GM23338 (cell line): ENCODE measurements at regions not wholly inside any gene's neighbourhood (a gene's known extent, or its start where the extent isn't known, plus 50 kb on each side); places are given as distances from the start of the nearest gene placed in this dataset.

Source experiments
- ATAC-seq: fragments of 200-7000 bp; cut with Tn5 transposase; 3 replicates; pipeline ENCODE4 v1.9.1; 2020
- DNase-seq: peaks from one replicate; pipeline ENCODE4 v3.0.0-alpha.2; 2015; ENCODE audit warnings: low spot score
- H2AFZ ChIP-seq: fragments of 200-600 bp; sonication (generic); 2 replicates; pipeline ENCODE4 v1.8.0; 2016; ENCODE audit warnings: antibody characterized with exemption, mild to moderate bottlenecking, moderate library complexity
- H3F3A ChIP-seq: fragments of 200-600 bp; sonication (generic); replicated peaks from 2 replicates; pipeline ENCODE4 v1.8.0; 2017; ENCODE audit warnings: antibody characterized with exemption, mixed run types, low read depth
- H3K27ac ChIP-seq: fragments of 200-600 bp; sonication (generic); 2 replicates; pipeline ENCODE4 v1.6.1; 2016; ENCODE audit warnings: low read depth
- H3K27me3 ChIP-seq: fragments of 200-600 bp; sonication (generic); 2 replicates; pipeline ENCODE4 v1.8.0; 2016; ENCODE audit warnings: mild to moderate bottlenecking, mixed run types, moderate library complexity; ENCODE audit not compliant: insufficient read depth
- H3K36me3 ChIP-seq: fragments of 200-600 bp; sonication (generic); 2 replicates; pipeline ENCODE4 v1.8.0; 2016; ENCODE audit warnings: mild to moderate bottlenecking; ENCODE audit not compliant: insufficient read depth
- H3K4me1 ChIP-seq: fragments of 200-600 bp; sonication (generic); 2 replicates; pipeline ENCODE4 v1.8.0; 2016; ENCODE audit warnings: mild to moderate bottlenecking, moderate library complexity; ENCODE audit not compliant: insufficient read depth
- H3K4me2 ChIP-seq: fragments of 200-600 bp; sonication (generic); 2 replicates; pipeline ENCODE4 v1.7.1; 2017; ENCODE audit warnings: mixed run types
- H3K4me3 ChIP-seq: fragments of 200-600 bp; sonication (generic); 2 replicates; pipeline ENCODE4 v1.6.1; 2016; ENCODE audit warnings: mixed run types
- H3K79me2 ChIP-seq: fragments of 200-600 bp; sonication (generic); replicated peaks from 2 replicates; pipeline ENCODE4 v1.8.0; 2017; ENCODE audit warnings: mild to moderate bottlenecking; ENCODE audit not compliant: insufficient read depth
- H3K9me2 ChIP-seq: fragments of 200-600 bp; sonication (generic); 2 replicates; pipeline ENCODE4 v1.8.0; 2017; ENCODE audit not compliant: insufficient read depth
- H4K20me1 ChIP-seq: fragments of 200-600 bp; sonication (generic); replicated peaks from 2 replicates; pipeline ENCODE4 v1.8.0; 2017; ENCODE audit warnings: mild to moderate bottlenecking; ENCODE audit not compliant: insufficient read depth
- H3K27ac Mint-ChIP-seq: 2 replicates; pipeline ENCODE4 v1.8.0; 2020; ENCODE audit warnings: inconsistent platforms, mild to moderate bottlenecking, moderate library complexity, mixed read lengths
- H3K27me3 Mint-ChIP-seq: 3 replicates; pipeline ENCODE4 v1.8.0; 2022; ENCODE audit warnings: low read depth, mild to moderate bottlenecking, moderate library complexity, mixed read lengths, inconsistent platforms; ENCODE audit not compliant: insufficient read depth, poor library complexity
- H3K36me3 Mint-ChIP-seq: 3 replicates; pipeline ENCODE4 v1.8.0; 2021; ENCODE audit warnings: low read depth, mild to moderate bottlenecking, inconsistent platforms, moderate library complexity, mixed read lengths
- H3K4me1 Mint-ChIP-seq: 3 replicates; pipeline ENCODE4 v1.8.0; 2020; ENCODE audit warnings: mild to moderate bottlenecking, inconsistent platforms, mixed read lengths
- H3K4me3 Mint-ChIP-seq: 3 replicates; pipeline ENCODE4 v1.8.0; 2021; ENCODE audit warnings: moderate library complexity, mild to moderate bottlenecking, inconsistent platforms, mixed read lengths
- H3K9me3 Mint-ChIP-seq: 3 replicates; pipeline ENCODE4 v1.8.0; 2020; ENCODE audit warnings: moderate library complexity, mild to moderate bottlenecking, inconsistent platforms, mixed read lengths
- EZH2 ChIP-seq: fragments of 200-600 bp; sonication (generic); IDR thresholded peaks from one replicate; pipeline ENCODE4 v1.8.0; 2017; ENCODE audit warnings: antibody characterized with exemption, mild to moderate bottlenecking, low read depth; ENCODE audit not compliant: unreplicated experiment
- EZH2phosphoT487 ChIP-seq: fragments of 200-600 bp; sonication (generic); IDR thresholded peaks from one replicate; pipeline ENCODE4 v1.8.1; 2018; ENCODE audit warnings: antibody characterized with exemption; ENCODE audit not compliant: unreplicated experiment
- JUNB ChIP-seq: IDR thresholded peaks from one replicate; pipeline ENCODE4 v1.6.1; 2016; ENCODE audit warnings: antibody characterized with exemption; ENCODE audit not compliant: unreplicated experiment
- POLR2AphosphoS5 ChIP-seq: IDR thresholded peaks from 2 replicates; pipeline ENCODE4 v1.6.1; 2016; ENCODE audit warnings: antibody characterized with exemption, low read depth
- STAT1 ChIP-seq: IDR thresholded peaks from one replicate; pipeline ENCODE4 v1.6.1; 2016; ENCODE audit warnings: antibody characterized with exemption; ENCODE audit not compliant: unreplicated experiment
- ZNF114 ChIP-seq: fragments of 250-450 bp; sonication (Bioruptor Pico); IDR thresholded peaks from 2 replicates; pipeline ENCODE4 v1.5.0; 2020; ENCODE audit warnings: mild to moderate bottlenecking, moderate library complexity
- ZNF331 ChIP-seq: fragments of 250-450 bp; sonication (Bioruptor Pico); IDR thresholded peaks from 2 replicates; pipeline ENCODE4 v1.5.0; 2020; ENCODE audit warnings: low read depth, mild to moderate bottlenecking, moderate library complexity
- TF ChIP-seq, protein P1 (sequence below), 2 experiments: fragments of 200-600 bp in 1 of 2; sonication (generic) in 1 of 2; conservative IDR thresholded peaks; 2 replicates each; pipeline versions ENCODE4 v1.5.1 to v1.6.1; 2016 to 2017; ENCODE audit warnings: antibody characterized with exemption in 2 of 2, low read depth in 2 of 2, mild to moderate bottlenecking in 2 of 2, moderate library complexity in 1 of 2
- TF ChIP-seq, protein P2 (sequence below): fragments of 250-450 bp; sonication (Bioruptor Pico); IDR thresholded peaks from 2 replicates; pipeline ENCODE4 v1.5.0; 2020; ENCODE audit warnings: mild to moderate bottlenecking, moderate library complexity
- TF ChIP-seq, protein P3 (sequence below): IDR thresholded peaks from one replicate; pipeline ENCODE4 v1.6.1; 2018; ENCODE audit warnings: antibody characterized with exemption; ENCODE audit not compliant: unreplicated experiment

DNA sequence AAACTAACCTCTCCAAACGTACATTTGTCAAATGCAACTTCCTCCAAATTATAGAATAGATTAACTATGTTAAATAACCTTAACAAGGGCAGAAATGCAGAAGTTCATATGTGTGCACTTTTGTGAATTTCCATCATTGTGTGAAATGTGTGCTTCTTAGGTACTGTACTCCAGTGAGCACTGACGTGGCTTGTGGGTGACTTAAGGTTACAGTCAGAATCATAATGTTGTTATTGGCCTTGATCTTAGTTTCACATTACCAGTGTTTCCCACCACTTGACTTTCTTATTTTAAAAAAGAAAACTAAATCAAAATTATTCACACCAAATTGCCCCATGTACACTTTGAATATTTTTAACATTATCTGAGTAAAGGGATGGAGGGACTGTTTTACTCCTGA lies 155.1 kb upstream of the FZD8 start:
- Mint-ChIP-seq H3K4me3 (no peak overlapping the region), H3K36me3 (no peaks in the 10 kb centered on the region; the same call in 2 of the 3 replicates), H3K9me3 (peaks cover 2% of the 10 kb centered on the region; the same call in 1 of the 3 replicates), H3K27me3 (peaks cover 4% of the 10 kb centered on the region), H3K4me1 (no peaks in the 10 kb centered on the region), H3K27ac (no peak overlapping the region)
- Histone ChIP-seq H3K79me2 (no peaks in the 10 kb centered on the region), H4K20me1 (no peaks in the 10 kb centered on the region), H3K4me1 (no peaks in the 10 kb centered on the region), H3K27ac (no peak overlapping the region), H3F3A (no peaks in the 10 kb centered on the region), H3K27me3 (no peaks in the 10 kb centered on the region), H3K4me3 (no peak overlapping the region), H3K4me2 (no peak overlapping the region), H2AFZ (no peak overlapping the region), H3K9me2 (0 out of 2 replicates have a peak, but pooled peaks cover 5% of the 10 kb centered on the region), H3K36me3 (no peaks in the 10 kb centered on the region)
- no peak for DNase-seq
- ATAC-seq: no peak
- TF ChIP-seq STAT1 (no peak), ZNF114 (no peak), ZNF331 (CRISPR knock-in tag) (no peak), EZH2phosphoT487 (no peak), POLR2AphosphoS5 (no peak)

DNA sequence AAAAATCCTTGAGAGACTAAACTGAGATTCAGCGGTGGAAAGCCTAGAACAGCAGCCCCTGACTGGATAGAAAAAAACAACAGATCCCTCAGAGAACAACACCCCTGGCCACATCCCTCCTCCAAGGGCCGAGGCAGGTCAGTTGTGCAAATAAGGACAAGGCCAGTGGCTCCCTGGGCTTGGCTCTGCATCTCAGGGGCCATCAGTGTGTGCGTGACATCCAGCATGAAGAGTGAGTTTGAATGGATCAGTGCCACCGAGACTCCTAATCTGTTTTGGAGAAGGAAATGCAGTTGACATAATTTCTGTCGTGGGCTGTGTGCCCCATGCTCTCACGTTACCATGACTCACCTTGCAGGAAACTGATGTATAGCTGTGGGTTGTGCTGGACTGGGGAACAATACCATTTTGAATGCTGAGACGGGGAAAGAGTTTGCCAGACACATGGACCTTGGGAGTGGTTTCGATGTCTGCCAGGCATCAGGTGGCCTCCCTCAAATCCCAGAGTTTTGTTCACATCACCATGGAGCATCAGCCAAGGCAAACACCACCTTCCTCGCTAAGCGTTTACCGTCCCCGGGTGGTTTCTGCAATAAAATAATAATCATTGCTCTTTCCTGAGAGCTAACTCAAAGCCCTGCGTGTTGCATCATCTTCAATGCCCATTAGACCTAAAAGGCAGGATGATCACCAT lies 153.2 kb upstream of the FZD8 start:
- H3K36me3 ChIP-seq: no peaks in the 10 kb centered on the region
- H2AFZ ChIP-seq: peak overlapping the region; percentile 63
- no peaks in the 10 kb centered on the region; the same call in 2 of the 3 replicates for H3K36me3 Mint-ChIP-seq
- no peak overlapping the region for H3K4me2 ChIP-seq
- H3K4me3 Mint-ChIP-seq: no peak overlapping the region
- H3K4me1 ChIP-seq: no peaks in the 10 kb centered on the region
- H3K27ac Mint-ChIP-seq: no peak overlapping the region
- H3K4me1 Mint-ChIP-seq: no peaks in the 10 kb centered on the region
- no peak for DNase-seq
- peaks cover 4% of the 10 kb centered on the region for H3K27me3 Mint-ChIP-seq
- no peaks in the 10 kb centered on the region for H3K27me3 ChIP-seq
- H3K27ac ChIP-seq: no peak overlapping the region
- no peak for ATAC-seq
- H3K9me3 Mint-ChIP-seq: peaks cover 2% of the 10 kb centered on the region; the same call in 1 of the 3 replicates
- H3K4me3 ChIP-seq: no peak overlapping the region
- H3K79me2 ChIP-seq: no peaks in the 10 kb centered on the region
- H3K9me2 ChIP-seq: 0 out of 2 replicates have a peak, but pooled peaks cover 5% of the 10 kb centered on the region
- no peaks in the 10 kb centered on the region for H4K20me1 ChIP-seq
- H3F3A ChIP-seq: no peaks in the 10 kb centered on the region
- TF ChIP-seq STAT1 (no peak), JUNB (no peak), EZH2 (no peak), ZNF114 (no peak), ZNF331 (CRISPR knock-in tag) (no peak)
- TF ChIP-seq, protein P1, sequence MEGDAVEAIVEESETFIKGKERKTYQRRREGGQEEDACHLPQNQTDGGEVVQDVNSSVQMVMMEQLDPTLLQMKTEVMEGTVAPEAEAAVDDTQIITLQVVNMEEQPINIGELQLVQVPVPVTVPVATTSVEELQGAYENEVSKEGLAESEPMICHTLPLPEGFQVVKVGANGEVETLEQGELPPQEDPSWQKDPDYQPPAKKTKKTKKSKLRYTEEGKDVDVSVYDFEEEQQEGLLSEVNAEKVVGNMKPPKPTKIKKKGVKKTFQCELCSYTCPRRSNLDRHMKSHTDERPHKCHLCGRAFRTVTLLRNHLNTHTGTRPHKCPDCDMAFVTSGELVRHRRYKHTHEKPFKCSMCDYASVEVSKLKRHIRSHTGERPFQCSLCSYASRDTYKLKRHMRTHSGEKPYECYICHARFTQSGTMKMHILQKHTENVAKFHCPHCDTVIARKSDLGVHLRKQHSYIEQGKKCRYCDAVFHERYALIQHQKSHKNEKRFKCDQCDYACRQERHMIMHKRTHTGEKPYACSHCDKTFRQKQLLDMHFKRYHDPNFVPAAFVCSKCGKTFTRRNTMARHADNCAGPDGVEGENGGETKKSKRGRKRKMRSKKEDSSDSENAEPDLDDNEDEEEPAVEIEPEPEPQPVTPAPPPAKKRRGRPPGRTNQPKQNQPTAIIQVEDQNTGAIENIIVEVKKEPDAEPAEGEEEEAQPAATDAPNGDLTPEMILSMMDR (conservative IDR thresholded peaks at IDR 0.05; ENCODE audit: low read depth in 2 of 2): no peak
- TF ChIP-seq, protein P2, sequence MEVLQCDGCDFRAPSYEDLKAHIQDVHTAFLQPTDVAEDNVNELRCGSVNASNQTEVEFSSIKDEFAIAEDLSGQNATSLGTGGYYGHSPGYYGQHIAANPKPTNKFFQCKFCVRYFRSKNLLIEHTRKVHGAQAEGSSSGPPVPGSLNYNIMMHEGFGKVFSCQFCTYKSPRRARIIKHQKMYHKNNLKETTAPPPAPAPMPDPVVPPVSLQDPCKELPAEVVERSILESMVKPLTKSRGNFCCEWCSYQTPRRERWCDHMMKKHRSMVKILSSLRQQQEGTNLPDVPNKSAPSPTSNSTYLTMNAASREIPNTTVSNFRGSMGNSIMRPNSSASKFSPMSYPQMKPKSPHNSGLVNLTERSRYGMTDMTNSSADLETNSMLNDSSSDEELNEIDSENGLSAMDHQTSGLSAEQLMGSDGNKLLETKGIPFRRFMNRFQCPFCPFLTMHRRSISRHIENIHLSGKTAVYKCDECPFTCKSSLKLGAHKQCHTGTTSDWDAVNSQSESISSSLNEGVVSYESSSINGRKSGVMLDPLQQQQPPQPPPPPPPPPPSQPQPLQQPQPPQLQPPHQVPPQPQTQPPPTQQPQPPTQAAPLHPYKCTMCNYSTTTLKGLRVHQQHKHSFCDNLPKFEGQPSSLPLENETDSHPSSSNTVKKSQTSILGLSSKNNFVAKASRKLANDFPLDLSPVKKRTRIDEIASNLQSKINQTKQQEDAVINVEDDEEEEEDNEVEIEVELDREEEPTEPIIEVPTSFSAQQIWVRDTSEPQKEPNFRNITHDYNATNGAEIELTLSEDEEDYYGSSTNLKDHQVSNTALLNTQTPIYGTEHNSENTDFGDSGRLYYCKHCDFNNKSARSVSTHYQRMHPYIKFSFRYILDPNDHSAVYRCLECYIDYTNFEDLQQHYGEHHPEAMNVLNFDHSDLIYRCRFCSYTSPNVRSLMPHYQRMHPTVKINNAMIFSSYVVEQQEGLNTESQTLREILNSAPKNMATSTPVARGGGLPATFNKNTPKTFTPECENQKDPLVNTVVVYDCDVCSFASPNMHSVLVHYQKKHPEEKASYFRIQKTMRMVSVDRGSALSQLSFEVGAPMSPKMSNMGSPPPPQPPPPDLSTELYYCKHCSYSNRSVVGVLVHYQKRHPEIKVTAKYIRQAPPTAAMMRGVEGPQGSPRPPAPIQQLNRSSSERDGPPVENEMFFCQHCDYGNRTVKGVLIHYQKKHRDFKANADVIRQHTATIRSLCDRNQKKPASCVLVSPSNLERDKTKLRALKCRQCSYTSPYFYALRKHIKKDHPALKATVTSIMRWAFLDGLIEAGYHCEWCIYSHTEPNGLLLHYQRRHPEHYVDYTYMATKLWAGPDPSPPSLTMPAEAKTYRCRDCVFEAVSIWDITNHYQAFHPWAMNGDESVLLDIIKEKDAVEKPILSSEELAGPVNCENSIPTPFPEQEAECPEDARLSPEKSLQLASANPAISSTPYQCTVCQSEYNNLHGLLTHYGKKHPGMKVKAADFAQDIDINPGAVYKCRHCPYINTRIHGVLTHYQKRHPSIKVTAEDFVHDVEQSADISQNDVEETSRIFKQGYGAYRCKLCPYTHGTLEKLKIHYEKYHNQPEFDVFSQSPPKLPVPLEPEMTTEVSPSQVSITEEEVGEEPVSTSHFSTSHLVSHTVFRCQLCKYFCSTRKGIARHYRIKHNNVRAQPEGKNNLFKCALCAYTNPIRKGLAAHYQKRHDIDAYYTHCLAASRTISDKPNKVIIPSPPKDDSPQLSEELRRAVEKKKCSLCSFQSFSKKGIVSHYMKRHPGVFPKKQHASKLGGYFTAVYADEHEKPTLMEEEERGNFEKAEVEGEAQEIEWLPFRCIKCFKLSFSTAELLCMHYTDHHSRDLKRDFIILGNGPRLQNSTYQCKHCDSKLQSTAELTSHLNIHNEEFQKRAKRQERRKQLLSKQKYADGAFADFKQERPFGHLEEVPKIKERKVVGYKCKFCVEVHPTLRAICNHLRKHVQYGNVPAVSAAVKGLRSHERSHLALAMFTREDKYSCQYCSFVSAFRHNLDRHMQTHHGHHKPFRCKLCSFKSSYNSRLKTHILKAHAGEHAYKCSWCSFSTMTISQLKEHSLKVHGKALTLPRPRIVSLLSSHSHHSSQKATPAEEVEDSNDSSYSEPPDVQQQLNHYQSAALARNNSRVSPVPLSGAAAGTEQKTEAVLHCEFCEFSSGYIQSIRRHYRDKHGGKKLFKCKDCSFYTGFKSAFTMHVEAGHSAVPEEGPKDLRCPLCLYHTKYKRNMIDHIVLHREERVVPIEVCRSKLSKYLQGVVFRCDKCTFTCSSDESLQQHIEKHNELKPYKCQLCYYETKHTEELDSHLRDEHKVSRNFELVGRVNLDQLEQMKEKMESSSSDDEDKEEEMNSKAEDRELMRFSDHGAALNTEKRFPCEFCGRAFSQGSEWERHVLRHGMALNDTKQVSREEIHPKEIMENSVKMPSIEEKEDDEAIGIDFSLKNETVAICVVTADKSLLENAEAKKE (CRISPR knock-in tag): no peak
- TF ChIP-seq, protein P3, sequence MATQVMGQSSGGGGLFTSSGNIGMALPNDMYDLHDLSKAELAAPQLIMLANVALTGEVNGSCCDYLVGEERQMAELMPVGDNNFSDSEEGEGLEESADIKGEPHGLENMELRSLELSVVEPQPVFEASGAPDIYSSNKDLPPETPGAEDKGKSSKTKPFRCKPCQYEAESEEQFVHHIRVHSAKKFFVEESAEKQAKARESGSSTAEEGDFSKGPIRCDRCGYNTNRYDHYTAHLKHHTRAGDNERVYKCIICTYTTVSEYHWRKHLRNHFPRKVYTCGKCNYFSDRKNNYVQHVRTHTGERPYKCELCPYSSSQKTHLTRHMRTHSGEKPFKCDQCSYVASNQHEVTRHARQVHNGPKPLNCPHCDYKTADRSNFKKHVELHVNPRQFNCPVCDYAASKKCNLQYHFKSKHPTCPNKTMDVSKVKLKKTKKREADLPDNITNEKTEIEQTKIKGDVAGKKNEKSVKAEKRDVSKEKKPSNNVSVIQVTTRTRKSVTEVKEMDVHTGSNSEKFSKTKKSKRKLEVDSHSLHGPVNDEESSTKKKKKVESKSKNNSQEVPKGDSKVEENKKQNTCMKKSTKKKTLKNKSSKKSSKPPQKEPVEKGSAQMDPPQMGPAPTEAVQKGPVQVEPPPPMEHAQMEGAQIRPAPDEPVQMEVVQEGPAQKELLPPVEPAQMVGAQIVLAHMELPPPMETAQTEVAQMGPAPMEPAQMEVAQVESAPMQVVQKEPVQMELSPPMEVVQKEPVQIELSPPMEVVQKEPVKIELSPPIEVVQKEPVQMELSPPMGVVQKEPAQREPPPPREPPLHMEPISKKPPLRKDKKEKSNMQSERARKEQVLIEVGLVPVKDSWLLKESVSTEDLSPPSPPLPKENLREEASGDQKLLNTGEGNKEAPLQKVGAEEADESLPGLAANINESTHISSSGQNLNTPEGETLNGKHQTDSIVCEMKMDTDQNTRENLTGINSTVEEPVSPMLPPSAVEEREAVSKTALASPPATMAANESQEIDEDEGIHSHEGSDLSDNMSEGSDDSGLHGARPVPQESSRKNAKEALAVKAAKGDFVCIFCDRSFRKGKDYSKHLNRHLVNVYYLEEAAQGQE: no peak
